H1 (cell line): ENCODE measurements at regions not wholly inside any gene's neighbourhood (a gene's known extent, or its start where the extent isn't known, plus 50 kb on each side); places are given as distances from the start of the nearest gene placed in this dataset.

ENCODE experiments used
- EGR1 ChIP-seq: IDR thresholded peaks from 2 replicates; pipeline ENCODE4 v1.6.1; 2011; ENCODE audit warnings: low read depth, low read length, borderline replicate concordance
- EZH2 ChIP-seq: fragments of 200-600 bp; sonication (generic); IDR thresholded peaks from 2 replicates; pipeline ENCODE4 v1.7.1; 2012; ENCODE audit warnings: low read depth, mild to moderate bottlenecking, moderate library complexity, low read length, inconsistent platforms; ENCODE audit not compliant: severe bottlenecking
- FOSL1 ChIP-seq: IDR thresholded peaks from 2 replicates; pipeline ENCODE4 v1.6.1; 2011; ENCODE audit warnings: mild to moderate bottlenecking, low read depth, low read length, moderate library complexity; ENCODE audit not compliant: insufficient read depth
- JUN ChIP-seq: IDR thresholded peaks from 2 replicates; pipeline ENCODE4 v1.6.1; 2011; ENCODE audit warnings: low read depth, mild to moderate bottlenecking, improper control_type of control experiment, low read length
- MAFK ChIP-seq: IDR thresholded peaks from 2 replicates; pipeline ENCODE4 v1.6.1; 2012; ENCODE audit warnings: low read depth, mild to moderate bottlenecking, improper control_type of control experiment, low read length
- RAD21 ChIP-seq, 2 experiments: IDR thresholded peaks in 1 of 2; conservative IDR thresholded peaks in 1 of 2; 2 replicates each; pipeline ENCODE4 v1.6.1; 2011; ENCODE audit warnings: low read depth in 2 of 2, low read length in 2 of 2, improper control_type of control experiment in 1 of 2, inconsistent platforms in 1 of 2, mild to moderate bottlenecking in 1 of 2, moderate library complexity in 1 of 2
- USF2 ChIP-seq: IDR thresholded peaks from 2 replicates; pipeline ENCODE4 v1.6.1; 2011; ENCODE audit warnings: low read length, improper control_type of control experiment
- TF ChIP-seq, protein P1 (sequence below): fragments of 300-600 bp; sonication (generic); IDR thresholded peaks from 2 replicates; pipeline ENCODE4 v1.7.1; 2012; ENCODE audit warnings: low read length, moderate library complexity, mild to moderate bottlenecking, inconsistent platforms; ENCODE audit not compliant: insufficient replicate concordance

GRCh38 chr1:208757846-208758245, 513.7 kb upstream of the PLXNA2 start (continued):
- TF ChIP-seq, protein P1, sequence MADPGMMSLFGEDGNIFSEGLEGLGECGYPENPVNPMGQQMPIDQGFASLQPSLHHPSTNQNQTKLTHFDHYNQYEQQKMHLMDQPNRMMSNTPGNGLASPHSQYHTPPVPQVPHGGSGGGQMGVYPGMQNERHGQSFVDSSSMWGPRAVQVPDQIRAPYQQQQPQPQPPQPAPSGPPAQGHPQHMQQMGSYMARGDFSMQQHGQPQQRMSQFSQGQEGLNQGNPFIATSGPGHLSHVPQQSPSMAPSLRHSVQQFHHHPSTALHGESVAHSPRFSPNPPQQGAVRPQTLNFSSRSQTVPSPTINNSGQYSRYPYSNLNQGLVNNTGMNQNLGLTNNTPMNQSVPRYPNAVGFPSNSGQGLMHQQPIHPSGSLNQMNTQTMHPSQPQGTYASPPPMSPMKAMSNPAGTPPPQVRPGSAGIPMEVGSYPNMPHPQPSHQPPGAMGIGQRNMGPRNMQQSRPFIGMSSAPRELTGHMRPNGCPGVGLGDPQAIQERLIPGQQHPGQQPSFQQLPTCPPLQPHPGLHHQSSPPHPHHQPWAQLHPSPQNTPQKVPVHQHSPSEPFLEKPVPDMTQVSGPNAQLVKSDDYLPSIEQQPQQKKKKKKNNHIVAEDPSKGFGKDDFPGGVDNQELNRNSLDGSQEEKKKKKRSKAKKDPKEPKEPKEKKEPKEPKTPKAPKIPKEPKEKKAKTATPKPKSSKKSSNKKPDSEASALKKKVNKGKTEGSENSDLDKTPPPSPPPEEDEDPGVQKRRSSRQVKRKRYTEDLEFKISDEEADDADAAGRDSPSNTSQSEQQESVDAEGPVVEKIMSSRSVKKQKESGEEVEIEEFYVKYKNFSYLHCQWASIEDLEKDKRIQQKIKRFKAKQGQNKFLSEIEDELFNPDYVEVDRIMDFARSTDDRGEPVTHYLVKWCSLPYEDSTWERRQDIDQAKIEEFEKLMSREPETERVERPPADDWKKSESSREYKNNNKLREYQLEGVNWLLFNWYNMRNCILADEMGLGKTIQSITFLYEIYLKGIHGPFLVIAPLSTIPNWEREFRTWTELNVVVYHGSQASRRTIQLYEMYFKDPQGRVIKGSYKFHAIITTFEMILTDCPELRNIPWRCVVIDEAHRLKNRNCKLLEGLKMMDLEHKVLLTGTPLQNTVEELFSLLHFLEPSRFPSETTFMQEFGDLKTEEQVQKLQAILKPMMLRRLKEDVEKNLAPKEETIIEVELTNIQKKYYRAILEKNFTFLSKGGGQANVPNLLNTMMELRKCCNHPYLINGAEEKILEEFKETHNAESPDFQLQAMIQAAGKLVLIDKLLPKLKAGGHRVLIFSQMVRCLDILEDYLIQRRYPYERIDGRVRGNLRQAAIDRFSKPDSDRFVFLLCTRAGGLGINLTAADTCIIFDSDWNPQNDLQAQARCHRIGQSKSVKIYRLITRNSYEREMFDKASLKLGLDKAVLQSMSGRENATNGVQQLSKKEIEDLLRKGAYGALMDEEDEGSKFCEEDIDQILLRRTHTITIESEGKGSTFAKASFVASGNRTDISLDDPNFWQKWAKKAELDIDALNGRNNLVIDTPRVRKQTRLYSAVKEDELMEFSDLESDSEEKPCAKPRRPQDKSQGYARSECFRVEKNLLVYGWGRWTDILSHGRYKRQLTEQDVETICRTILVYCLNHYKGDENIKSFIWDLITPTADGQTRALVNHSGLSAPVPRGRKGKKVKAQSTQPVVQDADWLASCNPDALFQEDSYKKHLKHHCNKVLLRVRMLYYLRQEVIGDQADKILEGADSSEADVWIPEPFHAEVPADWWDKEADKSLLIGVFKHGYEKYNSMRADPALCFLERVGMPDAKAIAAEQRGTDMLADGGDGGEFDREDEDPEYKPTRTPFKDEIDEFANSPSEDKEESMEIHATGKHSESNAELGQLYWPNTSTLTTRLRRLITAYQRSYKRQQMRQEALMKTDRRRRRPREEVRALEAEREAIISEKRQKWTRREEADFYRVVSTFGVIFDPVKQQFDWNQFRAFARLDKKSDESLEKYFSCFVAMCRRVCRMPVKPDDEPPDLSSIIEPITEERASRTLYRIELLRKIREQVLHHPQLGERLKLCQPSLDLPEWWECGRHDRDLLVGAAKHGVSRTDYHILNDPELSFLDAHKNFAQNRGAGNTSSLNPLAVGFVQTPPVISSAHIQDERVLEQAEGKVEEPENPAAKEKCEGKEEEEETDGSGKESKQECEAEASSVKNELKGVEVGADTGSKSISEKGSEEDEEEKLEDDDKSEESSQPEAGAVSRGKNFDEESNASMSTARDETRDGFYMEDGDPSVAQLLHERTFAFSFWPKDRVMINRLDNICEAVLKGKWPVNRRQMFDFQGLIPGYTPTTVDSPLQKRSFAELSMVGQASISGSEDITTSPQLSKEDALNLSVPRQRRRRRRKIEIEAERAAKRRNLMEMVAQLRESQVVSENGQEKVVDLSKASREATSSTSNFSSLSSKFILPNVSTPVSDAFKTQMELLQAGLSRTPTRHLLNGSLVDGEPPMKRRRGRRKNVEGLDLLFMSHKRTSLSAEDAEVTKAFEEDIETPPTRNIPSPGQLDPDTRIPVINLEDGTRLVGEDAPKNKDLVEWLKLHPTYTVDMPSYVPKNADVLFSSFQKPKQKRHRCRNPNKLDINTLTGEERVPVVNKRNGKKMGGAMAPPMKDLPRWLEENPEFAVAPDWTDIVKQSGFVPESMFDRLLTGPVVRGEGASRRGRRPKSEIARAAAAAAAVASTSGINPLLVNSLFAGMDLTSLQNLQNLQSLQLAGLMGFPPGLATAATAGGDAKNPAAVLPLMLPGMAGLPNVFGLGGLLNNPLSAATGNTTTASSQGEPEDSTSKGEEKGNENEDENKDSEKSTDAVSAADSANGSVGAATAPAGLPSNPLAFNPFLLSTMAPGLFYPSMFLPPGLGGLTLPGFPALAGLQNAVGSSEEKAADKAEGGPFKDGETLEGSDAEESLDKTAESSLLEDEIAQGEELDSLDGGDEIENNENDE, result no peak
- TF ChIP-seq JUN (no peak), USF2 (no peak), RAD21 (IDR thresholded peaks at IDR 0.05 in 1 of 2, conservative IDR thresholded peaks at IDR 0.05 in 1 of 2; ENCODE audit: low read depth in 2 of 2, low read length in 2 of 2) (no peak), MAFK (no peak), EZH2 (no peak), FOSL1 (no peak), EGR1 (no peak)
